Type B pancreatic cell (in vitro differentiated cells): ENCODE measurements at regions not wholly inside any gene's neighbourhood (a gene's known extent, or its start where the extent isn't known, plus 50 kb on each side); places are given as distances from the start of the nearest gene placed in this dataset.

Experiments
- DNase-seq: peaks from one replicate; pipeline ENCODE4 v3.0.0; 2021; ENCODE audit warnings: mixed read lengths; ENCODE audit not compliant: unreplicated experiment; ENCODE audit errors: extremely low spot score
- H3K27ac Mint-ChIP-seq: 2 replicates; pipeline ENCODE4 v1.8.0; 2021; ENCODE audit warnings: mild to moderate bottlenecking, mixed read lengths
- H3K27me3 Mint-ChIP-seq: 2 replicates; pipeline ENCODE4 v1.8.0; 2021; ENCODE audit warnings: mixed read lengths
- H3K36me3 Mint-ChIP-seq: 2 replicates; pipeline ENCODE4 v1.8.0; 2021; ENCODE audit warnings: mixed read lengths
- H3K4me1 Mint-ChIP-seq: one replicate; pipeline ENCODE4 v1.8.0; 2021; ENCODE audit warnings: mixed read lengths; ENCODE audit not compliant: unreplicated experiment
- H3K4me3 Mint-ChIP-seq: 2 replicates; pipeline ENCODE4 v1.8.0; 2021; ENCODE audit warnings: mild to moderate bottlenecking, mixed read lengths
- H3K9me3 Mint-ChIP-seq: 2 replicates; pipeline ENCODE4 v1.8.0; 2021; ENCODE audit warnings: mixed read lengths
- CTCF ChIP-seq: fragments of 200-600 bp; sonication (generic); conservative IDR thresholded peaks from 2 replicates; pipeline ENCODE4 v1.5.0; 2021; ENCODE audit warnings: antibody characterized with exemption, mild to moderate bottlenecking

- H3K27me3 Mint-ChIP-seq, result peaks cover 27% of the 10 kb centered on the region
- H3K27ac Mint-ChIP-seq, result no peak overlapping the region
- peak; percentile 62 for DNase-seq
- H3K9me3 Mint-ChIP-seq, result no peaks in the 10 kb centered on the region
- peaks cover 10% of the 10 kb centered on the region for H3K4me1 Mint-ChIP-seq
- H3K4me3 Mint-ChIP-seq, result no peak overlapping the region
- H3K36me3 Mint-ChIP-seq, result no peaks in the 10 kb centered on the region
- TF ChIP-seq CTCF, result no peak
Observed at GRCh38 chr5:2187687-2188086, 305.0 kb upstream of the IRX4 start.

- TF ChIP-seq CTCF, result no peak
- Mint-ChIP-seq H3K36me3 (no peaks in the 10 kb centered on the region), H3K9me3 (no peaks in the 10 kb centered on the region), H3K27me3 (peaks cover 23% of the 10 kb centered on the region), H3K4me1 (peaks cover 10% of the 10 kb centered on the region), H3K27ac (peak overlapping the region; percentile 10), H3K4me3 (no peak overlapping the region)
- peak; percentile 37 for DNase-seq
Observed at GRCh38 chr5:2187156-2187555, 304.4 kb upstream of the IRX4 start.

- H3K27me3 Mint-ChIP-seq, result peaks cover 23% of the 10 kb centered on the region
- no peak for TF ChIP-seq CTCF
- no peaks in the 10 kb centered on the region for H3K9me3 Mint-ChIP-seq
- H3K36me3 Mint-ChIP-seq, result no peaks in the 10 kb centered on the region
- peaks cover 10% of the 10 kb centered on the region for H3K4me1 Mint-ChIP-seq
- no peak overlapping the region for H3K27ac Mint-ChIP-seq
- peak; percentile 62 for DNase-seq
- H3K4me3 Mint-ChIP-seq, result no peak overlapping the region
Observed at GRCh38 chr5:2186472-2187015, 303.8 kb upstream of the IRX4 start.

- peaks cover 15% of the 10 kb centered on the region for H3K4me1 Mint-ChIP-seq
- H3K36me3 Mint-ChIP-seq, result no peaks in the 10 kb centered on the region
- peaks cover 27% of the 10 kb centered on the region for H3K27me3 Mint-ChIP-seq
- H3K4me3 Mint-ChIP-seq, result no peak overlapping the region
- H3K27ac Mint-ChIP-seq, result no peak overlapping the region
- H3K9me3 Mint-ChIP-seq, result no peaks in the 10 kb centered on the region
- peak; percentile 62 for DNase-seq
- no peak for TF ChIP-seq CTCF
Observed at GRCh38 chr5:2185646-2186471, 303.1 kb upstream of the IRX4 start.

- H3K36me3 Mint-ChIP-seq, result no peaks in the 10 kb centered on the region
- no peak overlapping the region for H3K4me3 Mint-ChIP-seq
- H3K27ac Mint-ChIP-seq, result no peak overlapping the region
- no peaks in the 10 kb centered on the region for H3K9me3 Mint-ChIP-seq
- H3K4me1 Mint-ChIP-seq, result peaks cover 15% of the 10 kb centered on the region
- no peak for TF ChIP-seq CTCF
- peak; percentile 31 for DNase-seq
- peaks cover 24% of the 10 kb centered on the region for H3K27me3 Mint-ChIP-seq
Observed at GRCh38 chr5:2184563-2185540, 302.1 kb upstream of the IRX4 start.
